HCT116 (cell line): ENCODE measurements at regions not wholly inside any gene's neighbourhood (a gene's known extent, or its start where the extent isn't known, plus 50 kb on each side); places are given as distances from the start of the nearest gene placed in this dataset.

Source experiments
- ATAC-seq: fragments of 200-7000 bp; cut with Tn5 transposase; 2 replicates; pipeline ENCODE4 v1.9.1; 2020; ENCODE audit warnings: mild to moderate bottlenecking, moderate library complexity
- BruUV-seq: library from RNA; stranded (reverse); fragments of 400-500 nt; replicated peaks from 2 replicates; lab custom pipeline; 2021; lab: Mats Ljungman, UMichigan
- CTCF ChIA-PET: fragments of 300-600 bp; sonication (Branson Sonifier 250); formaldehyde crosslinking; loops from one replicate; lab custom pipeline; 2021; ENCODE audit warnings: antibody characterized with exemption; lab: Charles Lee
- POLR2A ChIA-PET: fragments of 300-600, 350-600 bp; sonication (Branson Sonifier 250); formaldehyde crosslinking; loops from one replicate; lab custom pipeline; 2021; ENCODE audit warnings: antibody characterized with exemption; lab: Charles Lee
- RAD21 ChIA-PET, 2 experiments: fragments of 300-600 bp; sonication (Branson Sonifier 250); formaldehyde crosslinking; loops; one replicate each; lab custom pipeline; 2023; ENCODE audit warnings: low total read pairs in 2 of 2; ENCODE audit not compliant: uncharacterized antibody in 2 of 2, unreplicated experiment in 2 of 2, low non-redundant PET in 1 of 2; lab: Charles Lee
- DNase-seq: peaks from one replicate; pipeline ENCODE4 v3.0.0-alpha.2; 2010; ENCODE audit warnings: low read depth, low spot score
- H2AFZ ChIP-seq: fragments of 200-600 bp; shearing (Covaris generic), sonication (generic); 2 replicates; pipeline ENCODE4 v1.6.1; 2017; ENCODE audit warnings: low read depth, mixed run types, mixed read lengths, antibody characterized with exemption, low read length; ENCODE audit not compliant: poor library complexity, severe bottlenecking
- H3K27ac ChIP-seq: 2 replicates; pipeline ENCODE4 v1.5.1; 2012; ENCODE audit warnings: low read depth, low read length
- H3K27me3 ChIP-seq: fragments of 200-600 bp; sonication (generic); 2 replicates; pipeline ENCODE4 v1.6.1; 2016; ENCODE audit warnings: mixed run types, low read length, mixed read lengths; ENCODE audit not compliant: insufficient read depth
- H3K36me3 ChIP-seq, 2 experiments: fragments of 200-500 bp in 1 of 2; fragments of 200-600 bp in 1 of 2; sonication (Bioruptor generic) in 1 of 2; sonication (generic) in 1 of 2; 2 replicates each; pipeline versions ENCODE4 v1.5.1 to v1.6.1; 2014 to 2016; ENCODE audit warnings: low read length in 2 of 2, inconsistent platforms in 1 of 2, mixed read lengths in 1 of 2, mixed run types in 1 of 2; ENCODE audit not compliant: insufficient read depth in 2 of 2, control insufficient read depth in 1 of 2
- H3K4me1 ChIP-seq, 2 experiments: fragments of 200-600 bp in 1 of 2; sonication (generic) in 1 of 2; 2 replicates each; pipeline versions ENCODE4 v1.5.1 to v1.6.1; 2012 to 2017; ENCODE audit warnings: low read length in 2 of 2, inconsistent platforms in 1 of 2, mild to moderate bottlenecking in 1 of 2, mixed read lengths in 1 of 2, mixed run types in 1 of 2, moderate library complexity in 1 of 2; ENCODE audit not compliant: insufficient read depth in 2 of 2, control insufficient read depth in 1 of 2
- H3K4me2 ChIP-seq: fragments of 200-600 bp; sonication (generic); 2 replicates; pipeline ENCODE4 v1.6.1; 2017; ENCODE audit warnings: mixed run types, low read length, mixed read lengths
- H3K4me3 ChIP-seq, 2 experiments: fragments of 200-600 bp in 1 of 2; sonication (generic) in 1 of 2; replicated peaks in 1 of 2; 2 replicates each; pipeline ENCODE4 v1.5.1; 2011 to 2016; ENCODE audit warnings: low read length in 2 of 2, control low read depth in 1 of 2, low read depth in 1 of 2, mild to moderate bottlenecking in 1 of 2, mixed read lengths in 1 of 2, mixed run types in 1 of 2
- H3K79me2 ChIP-seq: fragments of 200-600 bp; sonication (generic); 2 replicates; pipeline ENCODE4 v1.6.1; 2017; ENCODE audit warnings: mild to moderate bottlenecking, mixed run types, low read length, moderate library complexity, mixed read lengths; ENCODE audit not compliant: insufficient read depth
- H3K9ac ChIP-seq: fragments of 200-600 bp; sonication (generic); 2 replicates; pipeline ENCODE4 v1.6.1; 2016; ENCODE audit warnings: low read length, mixed read lengths
- H3K9me2 ChIP-seq: fragments of 200-600 bp; sonication (generic), shearing (Covaris generic); 2 replicates; pipeline ENCODE4 v1.6.1; 2017; ENCODE audit warnings: mixed run types, mild to moderate bottlenecking, moderate library complexity; ENCODE audit not compliant: insufficient read depth
- H3K9me3 ChIP-seq, 2 experiments: fragments of 200-500 bp in 1 of 2; fragments of 200-600 bp in 1 of 2; sonication (Bioruptor generic) in 1 of 2; sonication (generic) in 1 of 2; 2 replicates each; pipeline ENCODE4 v1.6.1; 2014 to 2017; ENCODE audit warnings: low read length in 2 of 2, mixed read lengths in 2 of 2, inconsistent platforms in 1 of 2, low read depth in 1 of 2, mild to moderate bottlenecking in 1 of 2, mixed run types in 1 of 2, moderate library complexity in 1 of 2; ENCODE audit not compliant: control insufficient read depth in 1 of 2, insufficient read depth in 1 of 2
- H4K20me1 ChIP-seq: fragments of 200-600 bp; sonication (generic), shearing (Covaris generic); 2 replicates; pipeline ENCODE4 v1.6.1; 2017; ENCODE audit warnings: mixed run types, mild to moderate bottlenecking, moderate library complexity; ENCODE audit not compliant: insufficient read depth
- ATF3 ChIP-seq: IDR thresholded peaks from 2 replicates; pipeline ENCODE4 v1.6.1; 2012
- ELF1 ChIP-seq: IDR thresholded peaks from 2 replicates; pipeline ENCODE4 v1.6.1; 2012; ENCODE audit warnings: low read depth, borderline replicate concordance
- EZH2phosphoT487 ChIP-seq: fragments of 200-600 bp; IDR thresholded peaks from 2 replicates; pipeline ENCODE4 v1.6.1; 2018; ENCODE audit warnings: antibody characterized with exemption, borderline replicate concordance
- JUND ChIP-seq: IDR thresholded peaks from 2 replicates; pipeline ENCODE4 v1.6.1; 2012
- TCF7L2 ChIP-seq: IDR thresholded peaks from 2 replicates; pipeline ENCODE4 v1.7.0; 2011; ENCODE audit warnings: borderline replicate concordance, inconsistent platforms; ENCODE audit not compliant: insufficient read depth, insufficient read length; ENCODE audit errors: extremely low read depth
- YY1 ChIP-seq: IDR thresholded peaks from 2 replicates; pipeline ENCODE4 v1.6.1; 2011; ENCODE audit warnings: low read length, low read depth, moderate library complexity, mild to moderate bottlenecking; ENCODE audit not compliant: insufficient replicate concordance; ENCODE audit errors: extremely low read depth
- ZFX ChIP-seq: fragments of 450-650 bp; IDR thresholded peaks from 2 replicates; pipeline ENCODE4 v1.6.1; 2017
- intact Hi-C: fragments of 100-400 bp; cut with micrococcal nuclease; formaldehyde crosslinking; loops from 2 replicates; pipeline ENCODE4 v1.10.0; 2022

- BruUV-seq = no TSS peak
Measured at GRCh38 chr5:51072937-51073336, 310.3 kb upstream of the ISL1 start.

GRCh38 chr5:51082741-51083140 is 300.5 kb upstream of the ISL1 start:
- Histone ChIP-seq H3K79me2 (no peaks in the 10 kb centered on the region), H2AFZ (no peak overlapping the region), H3K9me3 (no peaks in the 10 kb centered on the region), H3K9me2 (no peaks in the 10 kb centered on the region), H3K4me1 (no peaks in the 10 kb centered on the region), H3K27ac (no peak overlapping the region), H3K36me3 (no peaks in the 10 kb centered on the region), H3K9ac (no peak overlapping the region), H3K4me2 (no peak overlapping the region), H3K4me3 (no peak overlapping the region), H4K20me1 (no peaks in the 10 kb centered on the region), H3K27me3 (no peaks in the 10 kb centered on the region)
- TF ChIP-seq ATF3 (no peak), EZH2phosphoT487 (no peak), JUND (no peak)
- no TSS peak for BruUV-seq
- ChIA-PET CTCF (no interaction called here), POLR2A (no interaction called here), RAD21 (no interaction called here)
- DNase-seq (no peak), ATAC-seq (no peak)
- intact Hi-C loops = no loop called here

More at GRCh38 chr5:51072937-51073336, 310.3 kb upstream of the ISL1 start:
- H3K9ac ChIP-seq = no peak overlapping the region
- CTCF ChIA-PET = no interaction called here
- H3K4me1 ChIP-seq = no peaks in the 10 kb centered on the region
- H3K36me3 ChIP-seq = no peaks in the 10 kb centered on the region
- no peaks in the 10 kb centered on the region for H3K79me2 ChIP-seq
- H4K20me1 ChIP-seq = no peaks in the 10 kb centered on the region
- ATAC-seq (no peak), DNase-seq (no peak)
- POLR2A ChIA-PET = no interaction called here
- no peaks in the 10 kb centered on the region for H3K9me2 ChIP-seq
- no peak overlapping the region for H3K4me3 ChIP-seq
- RAD21 ChIA-PET = no interaction called here
- no peaks in the 10 kb centered on the region; a peak in 2 of 4 replicates for H3K9me3 ChIP-seq
- H3K27me3 ChIP-seq = no peaks in the 10 kb centered on the region
- no peak overlapping the region for H3K4me2 ChIP-seq
- no peak overlapping the region for H3K27ac ChIP-seq
- intact Hi-C loops = no loop called here
- H2AFZ ChIP-seq = no peak overlapping the region
- TF ChIP-seq TCF7L2 (no peak), ELF1 (no peak), YY1 (no peak), ZFX (no peak)
